Inferior parietal cortex (tissue), 1 donor: ENCODE measurements at regions not wholly inside any gene's neighbourhood (a gene's known extent, or its start where the extent isn't known, plus 50 kb on each side); places are given as distances from the start of the nearest gene placed in this dataset.
A peak's percentile ranks its signal among the peaks of the same experiment; 100 is the strongest.

Experiments used
- DNase-seq: peaks from one replicate; pipeline ENCODE4 v3.0.0-alpha.2; 2016; ENCODE audit errors: extremely low spot score

GRCh38 chr5:97400537-97400936 lies 217.5 kb upstream of the RIOK2 start:
- DNase-seq, result no peak

DNA sequence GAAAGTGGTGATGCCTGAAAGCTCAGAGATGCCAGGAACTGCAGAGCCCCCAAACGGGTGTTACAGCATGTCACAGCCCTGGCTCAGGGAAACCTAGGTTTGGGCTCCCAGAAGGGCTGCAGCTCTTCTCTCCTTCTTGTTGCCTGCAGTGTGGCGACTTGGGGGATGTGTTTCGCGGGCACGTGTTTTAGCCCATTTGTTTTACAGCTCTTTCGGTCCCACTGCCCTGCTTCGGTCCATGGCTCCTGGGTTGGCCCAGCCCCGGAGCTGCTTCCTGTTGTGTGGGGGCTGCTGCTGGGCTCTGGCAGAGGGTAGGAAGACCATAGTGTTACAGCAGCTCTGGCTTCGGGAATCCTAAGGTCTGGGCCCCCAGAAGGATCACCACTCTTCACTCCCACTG lies 222.9 kb upstream of the RIOK2 start:
- DNase-seq, result no peak

GRCh38 chr5:97406946-97407676 lies 224.1 kb upstream of the RIOK2 start:
- no peak for DNase-seq

DNA sequence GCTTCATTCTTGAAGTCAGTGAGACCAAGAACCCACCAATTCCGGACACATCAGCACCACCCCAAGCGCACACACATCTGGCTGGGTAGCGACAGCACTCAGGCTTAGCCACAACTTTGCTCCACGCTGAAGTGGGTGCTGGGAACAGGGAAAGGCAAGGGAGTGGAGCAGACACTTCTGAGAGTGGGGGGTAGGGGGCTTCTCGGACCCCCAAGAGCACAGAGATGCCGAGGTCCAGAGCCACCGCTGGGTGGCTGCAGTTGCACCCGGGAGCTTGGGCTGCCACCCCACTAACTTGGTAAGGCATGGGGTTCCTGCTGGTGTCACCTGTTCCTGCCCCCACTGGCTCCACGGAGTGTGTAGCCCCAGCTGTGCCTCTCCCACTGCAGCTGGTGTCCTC lies 225.3 kb upstream of the RIOK2 start:
- no peak for DNase-seq

DNA sequence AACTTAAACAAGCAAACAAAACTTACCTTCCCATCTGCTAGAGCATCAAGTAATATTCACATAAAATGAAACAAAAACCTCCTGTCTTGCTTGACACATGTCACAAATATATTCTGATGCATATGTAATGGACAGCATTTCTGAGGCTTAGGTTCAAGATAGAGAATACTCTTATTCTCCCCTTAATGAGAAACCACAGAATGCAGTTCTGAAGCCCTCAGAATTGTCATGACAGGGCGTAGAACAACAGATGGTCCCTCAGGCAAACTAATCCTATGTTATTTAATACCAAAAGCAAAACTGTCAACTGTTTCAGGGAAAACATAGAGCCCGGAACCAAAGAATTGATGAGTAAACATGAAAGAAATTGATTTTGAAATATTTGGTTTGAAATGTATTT lies 229.9 kb upstream of the RIOK2 start:
- DNase-seq, result no peak

GRCh38 chr5:97417986-97418385 lies 234.9 kb upstream of the RIOK2 start:
- DNase-seq, result no peak

- DNase-seq, result no peak
These were observed 235.4 kb upstream of the RIOK2 start for GRCh38 chr5:97418462-97418861.

DNA sequence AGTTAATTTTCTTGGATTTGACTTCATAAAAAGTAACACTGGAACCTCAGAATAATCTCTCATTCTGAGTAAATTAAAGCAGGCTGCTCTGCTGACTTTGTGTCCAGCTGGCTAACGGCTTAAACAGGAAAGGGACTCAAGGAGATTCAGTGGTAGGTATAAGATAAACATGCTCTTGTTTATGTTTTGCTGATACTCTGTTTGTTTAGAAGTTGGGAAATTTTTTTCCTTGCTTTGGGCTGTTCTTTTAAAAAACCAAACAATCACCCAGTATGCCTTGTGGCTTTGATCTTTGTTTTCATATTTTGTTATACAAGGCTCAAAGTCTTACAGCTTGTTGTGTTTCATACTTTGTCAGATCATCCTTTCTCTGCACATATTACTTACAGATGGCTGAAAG lies 237.6 kb upstream of the RIOK2 start:
- DNase-seq, result no peak

DNA sequence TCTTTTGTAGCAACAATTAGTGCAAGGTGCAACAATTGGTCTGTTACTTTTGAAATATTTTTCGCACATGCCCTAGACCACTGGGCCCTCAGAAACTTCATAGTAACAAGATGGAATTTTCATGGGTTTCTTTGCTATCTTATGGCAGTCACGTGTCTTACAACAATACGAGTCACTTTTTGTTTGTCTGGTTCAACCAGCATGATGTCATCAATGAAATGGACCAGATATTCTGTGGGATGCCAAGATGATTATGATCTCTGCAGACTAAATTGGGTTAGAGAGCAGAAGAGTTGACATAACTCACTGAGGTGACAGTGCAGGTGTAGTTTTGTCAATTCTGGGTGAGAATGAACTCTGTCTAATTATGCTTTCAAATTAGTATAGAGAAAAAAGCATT lies 239.6 kb upstream of the RIOK2 start:
- DNase-seq, result no peak

- peak; percentile 13 for DNase-seq
These were observed 242.5 kb upstream of the RIOK2 start for GRCh38 chr5:97425511-97425910.

DNA sequence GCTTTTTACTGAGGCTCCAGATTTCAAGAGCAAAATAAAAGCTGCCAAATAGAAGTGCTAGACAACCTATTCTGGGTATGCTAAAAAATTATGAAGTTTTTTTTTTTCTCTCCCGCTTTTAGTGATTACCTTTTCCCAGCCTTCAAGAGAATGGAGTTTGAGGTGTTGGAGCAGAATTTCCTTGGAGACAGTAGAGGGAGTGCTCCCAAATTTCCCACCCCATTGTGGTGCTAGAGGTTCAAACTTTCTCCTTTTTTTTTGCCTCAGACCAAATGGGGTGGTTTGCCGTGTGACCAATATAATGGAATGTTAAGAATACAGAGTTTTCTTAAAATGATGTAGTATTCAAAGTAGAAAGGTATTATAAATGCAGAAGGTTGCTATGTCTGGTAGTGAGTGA lies 244.2 kb upstream of the RIOK2 start:
- DNase-seq, result no peak

DNA sequence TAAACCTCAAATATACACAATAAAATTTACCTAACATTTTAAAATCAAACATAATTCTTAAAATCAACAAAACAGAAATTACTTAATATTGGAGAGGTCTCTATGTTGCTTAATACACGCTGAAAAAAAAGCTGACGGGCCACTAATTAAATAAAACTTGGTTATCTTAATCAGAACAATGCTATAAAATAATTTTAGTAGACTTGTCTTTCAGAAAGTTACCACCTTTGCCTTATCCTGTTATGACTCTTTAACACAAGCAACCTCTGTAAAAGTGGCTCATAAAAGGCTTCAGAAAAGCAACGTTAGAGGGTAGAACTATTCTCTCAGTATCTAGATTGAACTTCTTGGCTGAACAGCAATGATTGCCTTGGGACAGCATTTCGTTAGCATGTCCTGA lies 251.0 kb upstream of the RIOK2 start:
- no peak for DNase-seq

- no peak for DNase-seq
These were observed 253.4 kb upstream of the RIOK2 start for GRCh38 chr5:97436405-97436804.

DNA sequence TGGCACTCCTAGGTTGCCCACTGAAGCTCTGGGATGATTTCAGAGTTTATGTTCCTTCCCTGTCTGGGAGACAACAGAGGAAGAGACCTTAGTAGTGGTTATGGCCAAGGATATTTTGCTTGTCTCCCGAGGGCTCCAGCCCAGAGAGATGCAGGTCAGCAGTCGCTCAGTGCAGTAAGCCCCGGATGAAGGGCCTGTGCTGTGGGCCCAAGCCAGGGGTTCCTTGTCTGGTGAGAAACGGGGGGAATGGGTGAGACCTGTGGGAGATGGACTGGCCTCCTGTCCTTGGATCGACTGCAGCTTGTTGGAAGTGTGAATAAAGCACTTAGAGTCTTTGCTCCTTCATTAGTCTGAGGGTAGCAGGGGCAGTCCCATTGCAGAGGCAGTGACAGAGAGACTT lies 260.7 kb upstream of the RIOK2 start:
- no peak for DNase-seq

DNA sequence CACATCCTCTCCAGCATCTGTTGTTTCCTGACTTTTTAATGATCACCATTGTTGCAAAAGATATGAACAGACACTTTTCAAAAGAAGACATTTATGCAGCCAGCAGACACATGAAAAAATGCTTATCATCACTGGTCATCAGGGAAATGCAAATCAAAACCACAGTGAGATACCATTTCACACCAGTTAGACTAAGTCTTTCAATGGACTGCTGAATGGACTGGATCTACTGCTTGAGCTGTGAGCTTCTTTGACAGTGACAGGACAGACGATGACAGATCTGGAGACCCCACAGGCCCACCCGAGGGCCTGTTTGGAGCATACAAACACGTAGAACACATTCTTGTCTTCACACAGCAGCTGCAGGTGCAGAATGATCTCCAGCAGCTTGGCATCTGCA lies 266.1 kb upstream of the RIOK2 start:
- DNase-seq, result no peak

DNA sequence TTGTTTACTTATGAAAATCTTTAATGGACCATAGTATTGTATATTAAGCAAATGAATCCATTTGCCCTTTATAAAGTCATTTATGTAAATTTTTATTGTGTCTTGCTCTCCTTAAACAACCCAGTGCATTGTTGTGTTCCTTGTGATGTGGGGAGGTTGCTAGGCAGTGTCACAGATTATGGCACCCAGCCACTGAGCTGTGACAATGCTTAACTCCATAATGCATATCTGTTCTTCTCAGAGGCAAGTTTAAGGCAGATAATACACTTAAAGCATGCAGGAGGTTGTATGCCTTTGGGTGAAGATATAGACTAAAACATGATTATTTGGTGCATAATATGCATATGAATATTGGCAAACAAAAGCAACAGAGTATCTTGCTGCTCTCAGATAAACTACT lies 269.6 kb upstream of the RIOK2 start:
- DNase-seq, result peak; percentile 61

DNA sequence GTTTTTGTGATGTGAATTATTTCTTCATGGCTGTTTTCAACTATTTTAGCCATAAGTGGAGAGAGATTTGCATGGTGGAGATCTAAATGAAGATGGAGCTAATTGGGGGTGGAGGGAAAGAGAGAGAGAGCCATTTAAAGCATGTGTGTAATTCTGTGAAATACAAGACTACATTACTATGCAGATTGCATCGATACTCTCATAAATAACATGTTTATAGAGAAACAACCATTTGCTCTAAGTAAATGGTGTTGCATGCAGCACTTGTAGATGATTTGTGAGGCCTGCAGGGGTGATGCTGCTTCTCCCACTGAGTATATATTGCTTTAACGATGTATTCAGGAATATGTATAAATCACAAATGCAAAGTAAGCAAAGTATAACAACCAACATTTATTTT lies 270.2 kb upstream of the RIOK2 start:
- DNase-seq, result no peak

- no peak for DNase-seq
These were observed 271.0 kb upstream of the RIOK2 start for GRCh38 chr5:97454015-97454414.

GRCh38 chr5:97455996-97456395 lies 272.9 kb upstream of the RIOK2 start:
- DNase-seq, result no peak

DNA sequence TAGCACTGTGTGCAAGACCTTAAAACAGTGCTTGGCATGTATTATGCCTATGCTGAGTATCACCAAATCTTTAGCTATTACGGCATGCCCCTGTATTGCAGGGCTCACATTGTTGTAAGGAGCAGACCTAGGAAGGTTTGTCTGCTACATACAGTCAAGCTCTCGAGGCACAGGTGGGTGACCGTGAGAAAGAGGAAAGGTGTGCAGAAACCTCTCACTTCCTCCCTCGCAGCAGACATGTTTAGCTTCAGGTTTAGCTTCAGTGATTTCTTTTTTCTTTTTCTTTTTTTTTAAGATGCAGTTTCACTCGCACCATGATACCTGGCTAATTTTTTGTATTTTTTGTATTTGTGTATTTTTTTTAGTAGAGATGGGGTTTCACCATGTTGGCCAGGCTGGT lies 275.8 kb upstream of the RIOK2 start:
- no peak for DNase-seq

DNA sequence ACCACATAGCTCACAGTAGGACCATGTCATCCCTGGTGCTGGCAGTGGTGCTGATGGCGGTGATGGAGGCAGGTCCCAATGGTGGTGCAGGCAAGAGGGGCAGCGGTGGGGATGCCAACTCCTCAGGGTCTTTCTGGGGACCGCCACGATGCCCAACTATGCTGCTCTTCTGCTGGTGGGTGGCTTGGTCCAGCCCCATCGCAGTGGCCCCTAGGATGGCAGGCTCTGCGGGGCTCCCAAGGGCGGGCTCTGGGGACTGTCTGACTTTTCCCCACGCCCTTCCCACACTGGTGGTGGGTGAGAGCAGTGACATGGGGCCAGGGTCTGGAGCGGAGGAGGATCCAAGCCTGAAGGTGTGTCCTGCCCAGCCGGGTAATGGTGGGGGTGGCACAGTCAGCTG lies 288.9 kb upstream of the RIOK2 start:
- no peak for DNase-seq

DNA sequence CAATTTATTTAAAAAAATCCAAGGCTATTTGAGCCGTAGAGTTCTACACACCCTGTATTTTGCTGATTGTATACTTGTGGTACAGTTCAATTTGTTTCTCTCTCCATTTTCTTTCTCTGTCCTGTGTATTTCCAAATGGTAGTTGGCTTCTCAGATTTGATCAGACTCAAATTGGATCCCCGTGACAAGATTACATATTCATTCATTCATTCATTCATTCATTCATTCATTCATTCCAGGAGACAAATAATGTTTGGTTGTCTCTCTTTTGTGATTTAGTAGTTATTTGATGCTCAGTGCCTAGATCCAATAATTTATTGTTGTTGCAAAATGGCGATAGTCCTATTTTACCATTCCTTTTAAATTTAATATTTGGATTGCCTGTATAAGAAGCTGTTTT lies 292.8 kb upstream of the RIOK2 start:
- DNase-seq, result no peak

DNA sequence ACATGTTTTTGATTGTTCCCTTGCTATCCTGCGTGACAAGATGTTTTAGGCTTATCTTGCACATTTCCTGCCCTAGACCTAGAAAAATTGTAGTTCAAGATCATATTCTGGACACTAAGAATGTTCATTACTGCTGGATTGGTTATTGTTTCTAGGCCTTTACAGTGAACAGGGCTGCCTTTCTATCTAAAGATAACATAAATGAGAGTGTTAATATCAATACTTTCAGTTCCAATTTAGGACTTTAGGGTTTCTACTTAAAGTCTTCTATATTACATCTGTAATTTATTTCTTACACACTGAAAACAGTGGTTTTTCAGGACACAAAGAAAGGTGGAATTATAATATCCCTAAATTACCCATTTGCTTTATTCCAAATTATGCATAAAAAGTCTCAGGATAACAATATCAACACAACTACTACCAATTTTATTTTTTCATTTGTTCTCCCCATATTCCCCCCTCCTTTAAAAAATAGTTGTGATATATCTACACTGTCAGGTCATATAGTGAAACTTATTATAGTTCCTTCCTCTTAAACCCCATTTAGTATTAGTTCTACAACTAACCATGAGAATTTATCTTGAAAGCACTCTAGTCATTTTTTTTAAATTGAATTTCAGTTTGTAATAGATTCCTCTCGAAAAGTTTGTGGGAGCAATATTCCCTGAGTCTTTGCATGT lies 293.9 kb upstream of the RIOK2 start:
- no peak for DNase-seq

DNA sequence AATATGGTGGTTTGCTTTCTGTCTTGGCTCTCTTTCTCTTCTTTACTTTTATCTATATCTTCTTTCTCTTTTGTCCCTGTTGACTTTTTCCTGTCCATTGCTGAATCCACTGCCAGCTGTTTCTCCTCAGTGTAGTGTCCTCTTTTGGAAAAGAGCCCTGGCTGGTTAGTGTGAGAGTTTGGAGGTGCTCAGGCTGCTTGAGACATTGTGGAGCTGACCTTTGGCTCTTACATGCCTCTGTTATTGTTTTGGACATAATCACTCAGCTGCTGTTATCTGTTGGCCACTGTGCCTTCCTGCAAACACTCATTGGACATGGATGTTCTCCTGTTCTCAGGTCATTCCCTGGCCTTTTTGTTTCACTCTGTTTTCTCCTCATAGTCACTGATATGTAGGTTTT lies 295.4 kb upstream of the RIOK2 start:
- DNase-seq, result no peak
